Naive B cell (primary cell): ENCODE measurements at regions not wholly inside any gene's neighbourhood (a gene's known extent, or its start where the extent isn't known, plus 50 kb on each side); places are given as distances from the start of the nearest gene placed in this dataset.
A peak's percentile ranks its signal among the peaks of the same experiment; 100 is the strongest.

Experiments
- ATAC-seq, 2 donors: fragments of 150-1000 bp; cut with Tn5 transposase; 2 replicates each; pipeline ENCODE4 v1.10.0; 2021; ENCODE audit warnings: low read depth in 2 of 2, mild to moderate bottlenecking in 2 of 2, moderate library complexity in 2 of 2
- DNase-seq: peaks from one replicate; pipeline ENCODE4 v3.0.0; 2022
- H3K27ac Mint-ChIP-seq, 6 donors: one replicate each; pipeline ENCODE4 v1.8.0; 2020 to 2022; ENCODE audit warnings: mild to moderate bottlenecking in 6 of 6, mixed read lengths in 6 of 6, moderate library complexity in 5 of 6, inconsistent platforms in 2 of 6
- H3K27me3 Mint-ChIP-seq, 3 donors: one replicate each; pipeline ENCODE4 v1.8.0; 2021 to 2022; ENCODE audit warnings: mixed read lengths in 3 of 3, mild to moderate bottlenecking in 1 of 3
- H3K36me3 Mint-ChIP-seq, 2 donors: one replicate each; pipeline ENCODE4 v1.8.0; 2020 to 2022; ENCODE audit warnings: mixed read lengths in 2 of 2, inconsistent platforms in 1 of 2, mild to moderate bottlenecking in 1 of 2
- H3K4me1 Mint-ChIP-seq, 3 donors: one replicate each; pipeline ENCODE4 v1.8.0; 2020 to 2022; ENCODE audit warnings: mixed read lengths in 3 of 3, inconsistent platforms in 1 of 3, mild to moderate bottlenecking in 1 of 3, moderate library complexity in 1 of 3
- H3K4me3 Mint-ChIP-seq, 8 donors: one replicate each; pipeline ENCODE4 v1.8.0; 2020 to 2022; ENCODE audit warnings: mild to moderate bottlenecking in 8 of 8, mixed read lengths in 8 of 8, moderate library complexity in 8 of 8, inconsistent platforms in 2 of 8
- H3K9me3 Mint-ChIP-seq, 7 donors: one replicate each; pipeline ENCODE4 v1.8.0; 2020 to 2022; ENCODE audit warnings: mixed read lengths in 7 of 7, mild to moderate bottlenecking in 5 of 7, inconsistent platforms in 2 of 7, moderate library complexity in 1 of 7

GRCh38 chr16:62954144-62955032 is 918.1 kb upstream of the CDH8 start:
- Mint-ChIP-seq H3K4me1 (no peaks in the 10 kb centered on the region), H3K9me3 (peaks cover 0 to 8% (median 2%) of the 10 kb centered on the region in 7 donors), H3K27me3 (no peaks in the 10 kb centered on the region), H3K27ac (no peak overlapping the region), H3K36me3 (no peaks in the 10 kb centered on the region), H3K4me3 (no peak overlapping the region)
- no peak for DNase-seq
- ATAC-seq, result no peak

GRCh38 chr16:62950351-62950750 is 914.1 kb upstream of the CDH8 start:
- H3K9me3 Mint-ChIP-seq, result peaks cover 2 to 11% (median 6%) of the 10 kb centered on the region in 7 donors

GRCh38 chr16:62940569-62940968 is 904.3 kb upstream of the CDH8 start:
- Mint-ChIP-seq H3K27me3 (no peaks in the 10 kb centered on the region), H3K36me3 (no peaks in the 10 kb centered on the region), H3K9me3 (peaks cover 0 to 10% (median 5%) of the 10 kb centered on the region in 7 donors), H3K27ac (peak overlapping the region in 1 of 6 donors; percentile 27), H3K4me1 (no peaks in the 10 kb centered on the region), H3K4me3 (no peak overlapping the region)
- ATAC-seq (no peak), DNase-seq (no peak)

More at GRCh38 chr16:62950351-62950750, 914.1 kb upstream of the CDH8 start:
- H3K4me1 Mint-ChIP-seq, result no peaks in the 10 kb centered on the region
- H3K27ac Mint-ChIP-seq, result no peak overlapping the region
- no peak for ATAC-seq
- no peak overlapping the region for H3K4me3 Mint-ChIP-seq
- DNase-seq, result no peak
- no peaks in the 10 kb centered on the region for H3K36me3 Mint-ChIP-seq
- H3K27me3 Mint-ChIP-seq, result no peaks in the 10 kb centered on the region

GRCh38 chr16:62939687-62940086 is 903.4 kb upstream of the CDH8 start:
- ATAC-seq (no peak), DNase-seq (no peak)
- no peaks in the 10 kb centered on the region for H3K4me1 Mint-ChIP-seq
- H3K27ac Mint-ChIP-seq, result no peak overlapping the region
- no peaks in the 10 kb centered on the region for H3K36me3 Mint-ChIP-seq
- no peak overlapping the region for H3K4me3 Mint-ChIP-seq
- peaks cover 0 to 9% (median 5%) of the 10 kb centered on the region in 7 donors for H3K9me3 Mint-ChIP-seq
- H3K27me3 Mint-ChIP-seq, result no peaks in the 10 kb centered on the region

GRCh38 chr16:62933929-62934328 is 897.7 kb upstream of the CDH8 start:
- no peak overlapping the region for H3K27ac Mint-ChIP-seq
- no peak overlapping the region for H3K4me3 Mint-ChIP-seq
- no peak for ATAC-seq
- peaks cover 0 to 19% (median 1%) of the 10 kb centered on the region in 7 donors for H3K9me3 Mint-ChIP-seq
- H3K4me1 Mint-ChIP-seq, result no peaks in the 10 kb centered on the region
- no peaks in the 10 kb centered on the region for H3K36me3 Mint-ChIP-seq
- no peaks in the 10 kb centered on the region for H3K27me3 Mint-ChIP-seq
- DNase-seq, result no peak

GRCh38 chr16:62929593-62929992 is 893.4 kb upstream of the CDH8 start:
- Mint-ChIP-seq H3K9me3 (peaks cover 0 to 10% (median 0%) of the 10 kb centered on the region in 7 donors), H3K27ac (no peak overlapping the region), H3K36me3 (no peaks in the 10 kb centered on the region), H3K27me3 (no peaks in the 10 kb centered on the region), H3K4me1 (no peaks in the 10 kb centered on the region), H3K4me3 (no peak overlapping the region)
- ATAC-seq (no peak), DNase-seq (no peak)

- Mint-ChIP-seq H3K27ac (no peak overlapping the region), H3K27me3 (no peaks in the 10 kb centered on the region), H3K4me1 (no peaks in the 10 kb centered on the region), H3K36me3 (no peaks in the 10 kb centered on the region), H3K4me3 (no peak overlapping the region), H3K9me3 (peaks cover 0 to 10% (median 3%) of the 10 kb centered on the region in 7 donors)
- DNase-seq, result no peak
- ATAC-seq, result no peak
Observed at GRCh38 chr16:62927122-62927521, 890.9 kb upstream of the CDH8 start.

GRCh38 chr16:62926121-62926801 is 890.0 kb upstream of the CDH8 start:
- Mint-ChIP-seq H3K4me1 (no peaks in the 10 kb centered on the region), H3K36me3 (no peaks in the 10 kb centered on the region), H3K9me3 (peaks cover 0 to 10% (median 3%) of the 10 kb centered on the region in 7 donors), H3K27ac (no peak overlapping the region), H3K4me3 (no peak overlapping the region), H3K27me3 (no peaks in the 10 kb centered on the region)
- no peak for DNase-seq
- ATAC-seq, result no peak

GRCh38 chr16:62921904-62922303 is 885.7 kb upstream of the CDH8 start:
- H3K27me3 Mint-ChIP-seq, result no peaks in the 10 kb centered on the region
- H3K9me3 Mint-ChIP-seq, result peaks cover 0 to 5% (median 0%) of the 10 kb centered on the region in 7 donors
- no peaks in the 10 kb centered on the region for H3K4me1 Mint-ChIP-seq
- H3K36me3 Mint-ChIP-seq, result no peaks in the 10 kb centered on the region
- H3K27ac Mint-ChIP-seq, result no peak overlapping the region
- no peak overlapping the region for H3K4me3 Mint-ChIP-seq
- ATAC-seq (no peak), DNase-seq (no peak)

- no peak for ATAC-seq
- Mint-ChIP-seq H3K27me3 (no peaks in the 10 kb centered on the region), H3K36me3 (no peaks in the 10 kb centered on the region), H3K4me1 (no peaks in the 10 kb centered on the region), H3K27ac (no peak overlapping the region), H3K9me3 (peaks cover 3 to 14% (median 6%) of the 10 kb centered on the region in 7 donors), H3K4me3 (no peak overlapping the region)
- DNase-seq, result no peak
Observed at GRCh38 chr16:62913924-62914323, 877.7 kb upstream of the CDH8 start.

- Mint-ChIP-seq H3K27ac (no peak overlapping the region), H3K36me3 (no peaks in the 10 kb centered on the region), H3K27me3 (no peaks in the 10 kb centered on the region), H3K4me1 (no peaks in the 10 kb centered on the region), H3K9me3 (peaks cover 3 to 14% (median 6%) of the 10 kb centered on the region in 7 donors), H3K4me3 (no peak overlapping the region)
- no peak for DNase-seq
- ATAC-seq, result no peak
Observed at GRCh38 chr16:62913333-62913732, 877.1 kb upstream of the CDH8 start.

GRCh38 chr16:62909597-62909996 is 873.4 kb upstream of the CDH8 start:
- no peaks in the 10 kb centered on the region for H3K4me1 Mint-ChIP-seq
- ATAC-seq (no peak), DNase-seq (no peak)
- H3K27ac Mint-ChIP-seq, result no peak overlapping the region
- H3K27me3 Mint-ChIP-seq, result no peaks in the 10 kb centered on the region
- peaks cover 5 to 14% (median 9%) of the 10 kb centered on the region in 7 donors for H3K9me3 Mint-ChIP-seq
- no peaks in the 10 kb centered on the region for H3K36me3 Mint-ChIP-seq
- H3K4me3 Mint-ChIP-seq, result no peak overlapping the region

GRCh38 chr16:62907562-62907961 is 871.3 kb upstream of the CDH8 start:
- no peak for DNase-seq
- H3K4me3 Mint-ChIP-seq, result no peak overlapping the region
- no peak overlapping the region for H3K27ac Mint-ChIP-seq
- H3K9me3 Mint-ChIP-seq, result peaks cover 5 to 14% (median 9%) of the 10 kb centered on the region in 7 donors
- no peaks in the 10 kb centered on the region for H3K27me3 Mint-ChIP-seq
- ATAC-seq, result no peak
- no peaks in the 10 kb centered on the region for H3K4me1 Mint-ChIP-seq
- H3K36me3 Mint-ChIP-seq, result no peaks in the 10 kb centered on the region

GRCh38 chr16:62903961-62904502 is 867.8 kb upstream of the CDH8 start:
- H3K4me1 Mint-ChIP-seq, result no peaks in the 10 kb centered on the region
- no peaks in the 10 kb centered on the region for H3K36me3 Mint-ChIP-seq

More at GRCh38 chr16:62903961-62904502, 867.8 kb upstream of the CDH8 start:
- H3K27ac Mint-ChIP-seq, result no peak overlapping the region
- DNase-seq (no peak), ATAC-seq (no peak)
- H3K27me3 Mint-ChIP-seq, result no peaks in the 10 kb centered on the region
- H3K9me3 Mint-ChIP-seq, result peaks cover 0 to 14% (median 5%) of the 10 kb centered on the region in 7 donors
- no peak overlapping the region for H3K4me3 Mint-ChIP-seq
